Panc1 (cell line): ENCODE measurements at regions not wholly inside any gene's neighbourhood (a gene's known extent, or its start where the extent isn't known, plus 50 kb on each side); places are given as distances from the start of the nearest gene placed in this dataset.

Experiments
- ATAC-seq: fragments of 200-7000 bp; cut with Tn5 transposase; 2 replicates; pipeline ENCODE4 v1.9.1; 2020; ENCODE audit warnings: mild to moderate bottlenecking, moderate library complexity
- BruUV-seq: library from RNA; stranded (reverse); fragments of 400-500 nt; replicated peaks from 2 replicates; lab custom pipeline; 2021; lab: Mats Ljungman, UMichigan
- CTCF ChIA-PET: fragments of 300-600 bp; sonication (Branson Sonifier 250); formaldehyde crosslinking; loops from one replicate; lab custom pipeline; 2022; ENCODE audit warnings: antibody characterized with exemption; lab: Charles Lee
- POLR2A ChIA-PET: fragments of 300-600 bp; sonication (Branson Sonifier 250); formaldehyde crosslinking; loops from one replicate; lab custom pipeline; 2022; ENCODE audit warnings: antibody characterized with exemption; lab: Charles Lee
- DNase-seq: peaks from one replicate; pipeline ENCODE4 v3.0.0-alpha.2; 2010; ENCODE audit warnings: low read depth, low spot score
- H3K27ac ChIP-seq: 2 replicates; pipeline ENCODE4 v1.5.1; 2011; ENCODE audit warnings: mild to moderate bottlenecking, low read length, inconsistent platforms
- H3K27me3 ChIP-seq: fragments of 200-500 bp; sonication (Bioruptor generic); 2 replicates; pipeline ENCODE4 v1.6.0; 2014; ENCODE audit warnings: low read length, inconsistent platforms; ENCODE audit not compliant: control insufficient read depth, insufficient read depth
- H3K36me3 ChIP-seq: fragments of 200-500 bp; sonication (Bioruptor generic); 2 replicates; pipeline ENCODE4 v1.5.1; 2014; ENCODE audit warnings: inconsistent platforms, mild to moderate bottlenecking, low read length, moderate library complexity; ENCODE audit not compliant: control insufficient read depth, insufficient read depth
- H3K4me1 ChIP-seq: 2 replicates; pipeline ENCODE4 v1.5.1; 2011; ENCODE audit warnings: inconsistent platforms, mild to moderate bottlenecking, low read length, moderate library complexity; ENCODE audit not compliant: control insufficient read depth, insufficient read depth
- H3K4me3 ChIP-seq, 2 experiments: 2 replicates each; pipeline ENCODE4 v1.5.1; 2011 to 2012; ENCODE audit warnings: low read depth in 2 of 2, low read length in 2 of 2, mild to moderate bottlenecking in 2 of 2, inconsistent platforms in 1 of 2, moderate library complexity in 1 of 2
- H3K9me3 ChIP-seq: fragments of 200-500 bp; sonication (Bioruptor generic); 2 replicates; pipeline ENCODE4 v1.5.1; 2014; ENCODE audit warnings: low read depth, mild to moderate bottlenecking, inconsistent platforms, low read length, moderate library complexity; ENCODE audit not compliant: control insufficient read depth, insufficient read depth
- CTCF ChIP-seq: fragments of 450-650 bp; IDR thresholded peaks from 2 replicates; pipeline ENCODE4 v1.5.1; 2017; ENCODE audit warnings: mild to moderate bottlenecking
- POLR2AphosphoS5 ChIP-seq: IDR thresholded peaks from 2 replicates; pipeline ENCODE4 v1.6.1; 2012; ENCODE audit warnings: mild to moderate bottlenecking, low read depth, low read length, moderate library complexity
- SIN3A ChIP-seq: IDR thresholded peaks from 2 replicates; pipeline ENCODE4 v1.6.1; 2012; ENCODE audit warnings: low read depth, mild to moderate bottlenecking, low read length, moderate library complexity, borderline replicate concordance; ENCODE audit not compliant: insufficient read depth
- TCF7L2 ChIP-seq: IDR thresholded peaks from 2 replicates; pipeline ENCODE4 v1.6.1; 2011; ENCODE audit warnings: mild to moderate bottlenecking, low read depth, low read length, inconsistent platforms
- in situ Hi-C: cut with HindIII; loops from 2 replicates; pipeline ENCODE4 v1.10.0; 2016; ENCODE audit warnings: low sequenced_read_pairs, low pct_unique_long_range_greater_than_20kb
- intact Hi-C: fragments of 100-400 bp; cut with micrococcal nuclease; formaldehyde crosslinking; loops from one replicate; pipeline ENCODE4 v1.10.0; 2022; ENCODE audit not compliant: unreplicated experiment
- TF ChIP-seq, protein P1 (sequence below), 2 experiments: IDR thresholded peaks; 2 replicates each; pipeline ENCODE4 v1.6.1; 2011 to 2012; ENCODE audit warnings: low read depth in 2 of 2, control low read depth in 1 of 2, low read length in 1 of 2, mild to moderate bottlenecking in 1 of 2, moderate library complexity in 1 of 2; ENCODE audit not compliant: insufficient read depth in 1 of 2

DNA sequence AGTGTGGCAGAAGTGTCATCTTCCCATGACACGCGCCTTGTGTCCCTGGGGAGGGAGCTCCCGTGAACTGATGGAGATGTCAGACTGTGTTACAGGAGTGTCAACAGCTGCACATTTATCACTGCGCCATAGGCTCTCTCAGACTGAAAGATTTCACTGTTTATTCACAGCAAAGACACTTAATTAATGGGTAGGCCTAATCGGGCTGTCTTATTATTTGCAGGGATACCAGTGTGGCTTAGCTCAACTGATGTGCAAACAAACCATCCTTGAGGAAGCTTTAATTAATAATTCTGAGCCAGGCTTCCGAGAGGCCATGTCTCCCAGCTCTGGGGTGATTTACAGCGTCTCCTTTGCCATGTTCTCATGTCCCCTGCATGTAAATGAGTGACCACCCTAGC lies 771.0 kb downstream of the QKI start:
- Histone ChIP-seq H3K36me3 (no peaks in the 10 kb centered on the region), H3K4me3 (no peak overlapping the region), H3K27ac (no peak overlapping the region), H3K4me1 (no peaks in the 10 kb centered on the region), H3K9me3 (no peaks in the 10 kb centered on the region), H3K27me3 (no peaks in the 10 kb centered on the region)
- intact Hi-C loops (no loop called here), in situ Hi-C loops (no loop called here)
- ATAC-seq (no peak), DNase-seq (no peak)
- BruUV-seq: no TSS peak
- POLR2A ChIA-PET: no interaction called here
- CTCF ChIA-PET: no interaction called here
- no peak for TF ChIP-seq SIN3A
- no peak for TF ChIP-seq TCF7L2
- no peak for TF ChIP-seq POLR2AphosphoS5
- TF ChIP-seq CTCF: no peak
- TF ChIP-seq, protein P1, sequence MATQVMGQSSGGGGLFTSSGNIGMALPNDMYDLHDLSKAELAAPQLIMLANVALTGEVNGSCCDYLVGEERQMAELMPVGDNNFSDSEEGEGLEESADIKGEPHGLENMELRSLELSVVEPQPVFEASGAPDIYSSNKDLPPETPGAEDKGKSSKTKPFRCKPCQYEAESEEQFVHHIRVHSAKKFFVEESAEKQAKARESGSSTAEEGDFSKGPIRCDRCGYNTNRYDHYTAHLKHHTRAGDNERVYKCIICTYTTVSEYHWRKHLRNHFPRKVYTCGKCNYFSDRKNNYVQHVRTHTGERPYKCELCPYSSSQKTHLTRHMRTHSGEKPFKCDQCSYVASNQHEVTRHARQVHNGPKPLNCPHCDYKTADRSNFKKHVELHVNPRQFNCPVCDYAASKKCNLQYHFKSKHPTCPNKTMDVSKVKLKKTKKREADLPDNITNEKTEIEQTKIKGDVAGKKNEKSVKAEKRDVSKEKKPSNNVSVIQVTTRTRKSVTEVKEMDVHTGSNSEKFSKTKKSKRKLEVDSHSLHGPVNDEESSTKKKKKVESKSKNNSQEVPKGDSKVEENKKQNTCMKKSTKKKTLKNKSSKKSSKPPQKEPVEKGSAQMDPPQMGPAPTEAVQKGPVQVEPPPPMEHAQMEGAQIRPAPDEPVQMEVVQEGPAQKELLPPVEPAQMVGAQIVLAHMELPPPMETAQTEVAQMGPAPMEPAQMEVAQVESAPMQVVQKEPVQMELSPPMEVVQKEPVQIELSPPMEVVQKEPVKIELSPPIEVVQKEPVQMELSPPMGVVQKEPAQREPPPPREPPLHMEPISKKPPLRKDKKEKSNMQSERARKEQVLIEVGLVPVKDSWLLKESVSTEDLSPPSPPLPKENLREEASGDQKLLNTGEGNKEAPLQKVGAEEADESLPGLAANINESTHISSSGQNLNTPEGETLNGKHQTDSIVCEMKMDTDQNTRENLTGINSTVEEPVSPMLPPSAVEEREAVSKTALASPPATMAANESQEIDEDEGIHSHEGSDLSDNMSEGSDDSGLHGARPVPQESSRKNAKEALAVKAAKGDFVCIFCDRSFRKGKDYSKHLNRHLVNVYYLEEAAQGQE (IDR thresholded peaks at IDR 0.05; ENCODE audit: insufficient read depth in 1 of 2, low read depth in 2 of 2, low read length in 1 of 2): no peak

DNA sequence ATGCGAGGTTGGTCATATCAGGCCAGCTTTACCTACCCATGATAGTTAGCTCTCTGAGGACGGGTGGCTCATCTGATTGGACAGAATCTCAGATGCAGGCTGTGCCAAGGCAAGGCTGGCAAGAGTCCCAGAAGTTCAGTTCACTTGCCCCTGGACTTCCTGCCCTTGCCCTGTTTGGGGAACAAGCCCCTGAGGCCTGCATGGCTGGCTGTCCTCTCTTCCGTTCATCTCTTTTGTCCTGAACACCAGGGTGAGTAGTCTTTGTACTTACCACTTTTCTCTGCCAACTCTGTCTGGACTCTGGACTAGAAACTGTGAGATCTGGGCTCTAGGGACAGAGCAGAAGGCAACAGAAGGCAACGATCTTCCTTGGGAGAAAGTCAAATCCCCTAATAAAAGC lies 769.9 kb downstream of the QKI start:
- no peaks in the 10 kb centered on the region for H3K36me3 ChIP-seq
- TF ChIP-seq, protein P1 (IDR thresholded peaks at IDR 0.05; ENCODE audit: insufficient read depth in 1 of 2, low read depth in 2 of 2, low read length in 1 of 2): no peak
- no peak for TF ChIP-seq SIN3A
- TF ChIP-seq POLR2AphosphoS5: no peak
- no peak for TF ChIP-seq TCF7L2
- TF ChIP-seq CTCF: no peak

More for the DNA sequence above, 769.9 kb downstream of the QKI start:
- Histone ChIP-seq H3K4me1 (no peaks in the 10 kb centered on the region), H3K27ac (no peak overlapping the region), H3K4me3 (no peak overlapping the region), H3K9me3 (no peaks in the 10 kb centered on the region), H3K27me3 (no peaks in the 10 kb centered on the region)
- in situ Hi-C loops: no loop called here
- intact Hi-C loops: no loop called here
- CTCF ChIA-PET: no interaction called here
- ATAC-seq (no peak), DNase-seq (no peak)
- BruUV-seq: no TSS peak
- POLR2A ChIA-PET: no interaction called here
